Activated T-cell treated with anti-CD3 and anti-CD28 coated beads, Interleukin-2, amount 50 U/mL, for 72 hours (primary cell): ENCODE measurements at regions not wholly inside any gene's neighbourhood (a gene's known extent, or its start where the extent isn't known, plus 50 kb on each side); places are given as distances from the start of the nearest gene placed in this dataset.

Source experiments
- ATAC-seq, 2 donors: fragments of 150-1000 bp; cut with Tn5 transposase; replicated peaks in 1 of 2; 2 replicates each; pipeline ENCODE4 v1.10.0; 2021; ENCODE audit warnings: moderate library complexity in 2 of 2, mild to moderate bottlenecking in 1 of 2
- DNase-seq, 2 donors: peaks; one replicate each; pipeline ENCODE4 v3.0.0; 2021 to 2022; ENCODE audit warnings: mixed read lengths in 1 of 2
- H3K27ac Mint-ChIP-seq: one replicate; pipeline ENCODE4 v1.8.0; 2022; ENCODE audit warnings: mild to moderate bottlenecking, moderate library complexity, mixed read lengths
- H3K27me3 Mint-ChIP-seq: one replicate; pipeline ENCODE4 v1.8.0; 2022; ENCODE audit warnings: low read depth, mixed read lengths
- H3K36me3 Mint-ChIP-seq, 2 donors: one replicate each; pipeline ENCODE4 v1.8.0; 2022; ENCODE audit warnings: mixed read lengths in 2 of 2, mild to moderate bottlenecking in 1 of 2; ENCODE audit not compliant: insufficient read depth in 2 of 2
- H3K4me1 Mint-ChIP-seq: one replicate; pipeline ENCODE4 v1.8.0; 2022; ENCODE audit warnings: low read depth, mixed read lengths
- H3K4me3 Mint-ChIP-seq, 2 donors: one replicate each; pipeline ENCODE4 v1.8.0; 2022; ENCODE audit warnings: mild to moderate bottlenecking in 2 of 2, mixed read lengths in 2 of 2, moderate library complexity in 2 of 2
- H3K9me3 Mint-ChIP-seq, 2 donors: one replicate each; pipeline ENCODE4 v1.8.0; 2022; ENCODE audit warnings: mixed read lengths in 2 of 2

- H3K9me3 Mint-ChIP-seq, result peaks cover 5 to 6% of the 10 kb centered on the region in 2 donors
- H3K4me1 Mint-ChIP-seq, result no peaks in the 10 kb centered on the region
- H3K4me3 Mint-ChIP-seq, result no peak overlapping the region
- no peak overlapping the region for H3K27ac Mint-ChIP-seq
- ATAC-seq (no peak), DNase-seq (no peak)
- no peaks in the 10 kb centered on the region for H3K36me3 Mint-ChIP-seq
- no peaks in the 10 kb centered on the region for H3K27me3 Mint-ChIP-seq
Measured at GRCh38 chrX:122552286-122552800, 631.7 kb upstream of the GRIA3 start.

GRCh38 chrX:122555925-122556324, 628.2 kb upstream of the GRIA3 start:
- peaks cover 6 to 7% of the 10 kb centered on the region in 2 donors for H3K9me3 Mint-ChIP-seq
- no peaks in the 10 kb centered on the region for H3K36me3 Mint-ChIP-seq
- DNase-seq (no peak), ATAC-seq (no peak)
- H3K4me1 Mint-ChIP-seq, result no peaks in the 10 kb centered on the region
- no peak overlapping the region for H3K27ac Mint-ChIP-seq
- no peaks in the 10 kb centered on the region for H3K27me3 Mint-ChIP-seq
- H3K4me3 Mint-ChIP-seq, result no peak overlapping the region

GRCh38 chrX:122565952-122566351, 618.1 kb upstream of the GRIA3 start:
- no peak for DNase-seq
- no peak for ATAC-seq
- Mint-ChIP-seq H3K4me3 (no peak overlapping the region), H3K27me3 (peaks cover 4% of the 10 kb centered on the region), H3K27ac (no peak overlapping the region), H3K9me3 (peaks cover 4 to 7% of the 10 kb centered on the region in 2 donors), H3K4me1 (no peaks in the 10 kb centered on the region), H3K36me3 (no peaks in the 10 kb centered on the region)

- ATAC-seq (no peak), DNase-seq (no peak)
- H3K36me3 Mint-ChIP-seq, result no peaks in the 10 kb centered on the region
- no peak overlapping the region for H3K27ac Mint-ChIP-seq
- no peak overlapping the region for H3K4me3 Mint-ChIP-seq
- peaks cover 4% of the 10 kb centered on the region for H3K27me3 Mint-ChIP-seq
- H3K4me1 Mint-ChIP-seq, result no peaks in the 10 kb centered on the region
- H3K9me3 Mint-ChIP-seq, result peaks cover 4 to 7% of the 10 kb centered on the region in 2 donors
Measured at GRCh38 chrX:122566401-122566800, 617.7 kb upstream of the GRIA3 start.

GRCh38 chrX:122567911-122568310, 616.2 kb upstream of the GRIA3 start:
- Mint-ChIP-seq H3K27ac (no peak overlapping the region), H3K4me3 (no peak overlapping the region), H3K36me3 (peaks cover 0 to 3% of the 10 kb centered on the region in 2 donors), H3K9me3 (peaks cover 4 to 11% of the 10 kb centered on the region in 2 donors), H3K4me1 (no peaks in the 10 kb centered on the region), H3K27me3 (peaks cover 13% of the 10 kb centered on the region)
- no peak for ATAC-seq
- DNase-seq, result no peak

GRCh38 chrX:122572461-122572860, 611.6 kb upstream of the GRIA3 start:
- no peaks in the 10 kb centered on the region for H3K4me1 Mint-ChIP-seq
- no peak overlapping the region for H3K4me3 Mint-ChIP-seq
- ATAC-seq, result no peak
- no peak overlapping the region for H3K27ac Mint-ChIP-seq
- DNase-seq, result no peak
- peaks cover 9% of the 10 kb centered on the region for H3K27me3 Mint-ChIP-seq
- H3K36me3 Mint-ChIP-seq, result peaks cover 0 to 3% of the 10 kb centered on the region in 2 donors
- H3K9me3 Mint-ChIP-seq, result peaks cover 0 to 5% of the 10 kb centered on the region in 2 donors

GRCh38 chrX:122579036-122579435, 605.0 kb upstream of the GRIA3 start:
- H3K36me3 Mint-ChIP-seq, result peaks cover 0 to 1% of the 10 kb centered on the region in 2 donors

GRCh38 chrX:122579526-122579925, 604.6 kb upstream of the GRIA3 start:
- ATAC-seq (no peak), DNase-seq (no peak)
- Mint-ChIP-seq H3K9me3 (peaks cover 3 to 4% of the 10 kb centered on the region in 2 donors), H3K27ac (no peak overlapping the region), H3K27me3 (no peaks in the 10 kb centered on the region), H3K36me3 (peaks cover 0 to 1% of the 10 kb centered on the region in 2 donors), H3K4me1 (no peaks in the 10 kb centered on the region), H3K4me3 (no peak overlapping the region)

More at GRCh38 chrX:122579036-122579435, 605.0 kb upstream of the GRIA3 start:
- Mint-ChIP-seq H3K27ac (no peak overlapping the region), H3K27me3 (no peaks in the 10 kb centered on the region), H3K4me3 (no peak overlapping the region), H3K9me3 (peaks cover 3 to 4% of the 10 kb centered on the region in 2 donors), H3K4me1 (no peaks in the 10 kb centered on the region)
- DNase-seq, result no peak
- no peak for ATAC-seq

- H3K4me3 Mint-ChIP-seq, result no peak overlapping the region
- no peak overlapping the region for H3K27ac Mint-ChIP-seq
- ATAC-seq, result no peak
- peaks cover 4% of the 10 kb centered on the region for H3K27me3 Mint-ChIP-seq
- H3K36me3 Mint-ChIP-seq, result peaks cover 0 to 1% of the 10 kb centered on the region in 2 donors
- DNase-seq, result no peak
- no peaks in the 10 kb centered on the region for H3K4me1 Mint-ChIP-seq
- peaks cover 6% of the 10 kb centered on the region in 2 donors for H3K9me3 Mint-ChIP-seq
Measured at GRCh38 chrX:122582280-122582974, 601.7 kb upstream of the GRIA3 start.

- no peak overlapping the region for H3K4me3 Mint-ChIP-seq
- H3K27me3 Mint-ChIP-seq, result peaks cover 4% of the 10 kb centered on the region
- peaks cover 6% of the 10 kb centered on the region in 2 donors for H3K9me3 Mint-ChIP-seq
- DNase-seq (no peak), ATAC-seq (no peak)
- H3K4me1 Mint-ChIP-seq, result no peaks in the 10 kb centered on the region
- H3K36me3 Mint-ChIP-seq, result peaks cover 0 to 1% of the 10 kb centered on the region in 2 donors
- H3K27ac Mint-ChIP-seq, result no peak overlapping the region
Measured at GRCh38 chrX:122582975-122583305, 601.1 kb upstream of the GRIA3 start.

GRCh38 chrX:122583551-122583950, 600.5 kb upstream of the GRIA3 start:
- Mint-ChIP-seq H3K9me3 (peaks cover 6% of the 10 kb centered on the region in 2 donors), H3K27me3 (peaks cover 4% of the 10 kb centered on the region), H3K27ac (no peak overlapping the region), H3K36me3 (peaks cover 0 to 1% of the 10 kb centered on the region in 2 donors), H3K4me1 (no peaks in the 10 kb centered on the region), H3K4me3 (no peak overlapping the region)
- ATAC-seq, result no peak
- DNase-seq, result no peak

GRCh38 chrX:122584981-122585380, 599.1 kb upstream of the GRIA3 start:
- DNase-seq (no peak), ATAC-seq (no peak)
- H3K36me3 Mint-ChIP-seq, result peaks cover 0 to under 1% of the 10 kb centered on the region in 2 donors
- no peak overlapping the region for H3K27ac Mint-ChIP-seq
- H3K4me3 Mint-ChIP-seq, result no peak overlapping the region
- peaks cover 4 to 5% of the 10 kb centered on the region in 2 donors for H3K9me3 Mint-ChIP-seq
- no peaks in the 10 kb centered on the region for H3K4me1 Mint-ChIP-seq
- H3K27me3 Mint-ChIP-seq, result peaks cover 4% of the 10 kb centered on the region

- Mint-ChIP-seq H3K9me3 (peaks cover 2 to 3% of the 10 kb centered on the region in 2 donors), H3K4me3 (no peak overlapping the region), H3K27ac (no peak overlapping the region), H3K36me3 (no peaks in the 10 kb centered on the region), H3K27me3 (peaks cover 4% of the 10 kb centered on the region), H3K4me1 (no peaks in the 10 kb centered on the region)
- DNase-seq (no peak), ATAC-seq (no peak)
Measured at GRCh38 chrX:122586831-122587230, 597.2 kb upstream of the GRIA3 start.

- H3K27me3 Mint-ChIP-seq, result no peaks in the 10 kb centered on the region
Measured at GRCh38 chrX:122591546-122591945, 592.5 kb upstream of the GRIA3 start.

More at GRCh38 chrX:122591546-122591945, 592.5 kb upstream of the GRIA3 start:
- no peak for ATAC-seq
- Mint-ChIP-seq H3K4me3 (no peak overlapping the region), H3K9me3 (peaks cover 2 to 4% of the 10 kb centered on the region in 2 donors), H3K36me3 (no peaks in the 10 kb centered on the region), H3K4me1 (no peaks in the 10 kb centered on the region), H3K27ac (no peak overlapping the region)
- DNase-seq, result no peak
